GM12875 (cell line): ENCODE measurements at regions not wholly inside any gene's neighbourhood (a gene's known extent, or its start where the extent isn't known, plus 50 kb on each side); places are given as distances from the start of the nearest gene placed in this dataset.

Experiments
- H3K4me3 ChIP-seq: one replicate; pipeline ENCODE4 v1.5.1; 2011; ENCODE audit warnings: low read depth, low read length, control low read depth
- TF ChIP-seq, protein P1 (sequence below): IDR thresholded peaks from 2 replicates; pipeline ENCODE4 v1.5.1; 2011; ENCODE audit warnings: low read depth, mild to moderate bottlenecking, control low read depth, inconsistent platforms, low read length, moderate library complexity, borderline replicate concordance; ENCODE audit not compliant: insufficient read depth

DNA sequence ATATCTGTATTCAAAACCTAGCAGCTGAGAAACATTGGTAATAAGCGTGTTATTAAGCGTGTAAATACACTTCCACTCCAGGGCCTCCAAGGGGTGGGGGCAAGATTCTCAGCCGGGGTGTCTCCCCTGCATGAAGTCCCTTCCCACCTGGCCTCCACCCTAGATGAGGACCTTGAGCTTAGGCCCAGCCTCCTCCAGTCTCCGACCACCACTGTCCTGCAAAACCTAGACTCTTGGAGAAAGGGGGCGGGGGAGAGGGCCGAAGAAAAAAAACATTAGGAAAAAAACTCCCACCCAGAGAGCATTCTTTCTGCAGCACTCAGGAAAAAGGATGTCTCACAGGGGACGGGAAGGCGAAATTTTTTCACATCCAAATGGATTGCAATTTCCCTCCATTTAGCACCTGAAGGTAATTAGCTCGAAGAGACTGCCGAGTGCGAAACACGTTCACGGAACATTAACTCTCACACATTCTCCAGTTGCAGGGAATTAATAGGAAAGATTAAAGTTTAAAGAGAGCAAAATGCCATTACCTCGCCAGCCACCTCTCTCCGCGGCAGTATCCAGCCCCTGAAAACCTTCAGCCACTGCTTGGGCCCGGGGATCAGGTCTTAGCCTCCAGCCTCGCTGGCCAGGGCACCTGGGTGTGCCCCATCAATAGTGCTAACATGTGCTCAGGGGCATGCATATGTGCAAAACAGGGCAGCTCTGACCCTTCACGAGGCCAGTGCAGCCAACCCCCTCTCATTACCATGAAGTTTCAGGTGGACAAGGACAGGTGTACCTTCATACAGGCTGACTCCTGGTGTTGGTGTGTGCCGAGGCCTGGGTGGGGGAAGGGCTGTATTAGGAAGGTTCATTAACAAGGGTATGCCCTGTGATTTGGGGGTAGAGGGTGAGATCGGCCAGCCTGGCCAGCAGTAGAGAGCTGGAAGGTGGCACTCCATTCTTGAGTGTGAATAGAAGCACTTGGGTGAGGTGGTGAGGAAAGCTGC, 77.2 kb downstream of the HIF1AN start:
- TF ChIP-seq, protein P1, sequence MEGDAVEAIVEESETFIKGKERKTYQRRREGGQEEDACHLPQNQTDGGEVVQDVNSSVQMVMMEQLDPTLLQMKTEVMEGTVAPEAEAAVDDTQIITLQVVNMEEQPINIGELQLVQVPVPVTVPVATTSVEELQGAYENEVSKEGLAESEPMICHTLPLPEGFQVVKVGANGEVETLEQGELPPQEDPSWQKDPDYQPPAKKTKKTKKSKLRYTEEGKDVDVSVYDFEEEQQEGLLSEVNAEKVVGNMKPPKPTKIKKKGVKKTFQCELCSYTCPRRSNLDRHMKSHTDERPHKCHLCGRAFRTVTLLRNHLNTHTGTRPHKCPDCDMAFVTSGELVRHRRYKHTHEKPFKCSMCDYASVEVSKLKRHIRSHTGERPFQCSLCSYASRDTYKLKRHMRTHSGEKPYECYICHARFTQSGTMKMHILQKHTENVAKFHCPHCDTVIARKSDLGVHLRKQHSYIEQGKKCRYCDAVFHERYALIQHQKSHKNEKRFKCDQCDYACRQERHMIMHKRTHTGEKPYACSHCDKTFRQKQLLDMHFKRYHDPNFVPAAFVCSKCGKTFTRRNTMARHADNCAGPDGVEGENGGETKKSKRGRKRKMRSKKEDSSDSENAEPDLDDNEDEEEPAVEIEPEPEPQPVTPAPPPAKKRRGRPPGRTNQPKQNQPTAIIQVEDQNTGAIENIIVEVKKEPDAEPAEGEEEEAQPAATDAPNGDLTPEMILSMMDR, result no peak

DNA sequence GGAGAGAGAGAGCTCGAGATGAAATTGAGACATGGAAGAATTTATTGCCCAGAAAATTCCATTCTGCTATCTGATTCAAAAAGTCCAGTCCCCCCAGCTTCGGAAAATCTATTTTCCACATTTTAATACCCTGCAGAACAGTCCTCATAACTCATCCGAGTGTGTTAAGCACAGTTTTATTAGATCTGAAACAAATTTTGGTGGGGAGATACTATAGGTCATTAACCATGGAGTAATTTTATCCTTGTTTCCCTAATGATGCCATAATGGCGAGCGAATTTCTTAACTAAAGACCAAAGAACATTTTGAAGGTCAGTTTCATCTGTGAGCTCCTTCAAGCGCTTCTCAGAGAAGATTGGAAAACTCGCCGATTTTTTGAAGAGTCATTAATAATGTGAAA, 78.1 kb downstream of the HIF1AN start:
- H3K4me3 ChIP-seq, result no peak overlapping the region
- TF ChIP-seq, protein P1, result no peak

More for the DNA sequence above, 77.2 kb downstream of the HIF1AN start:
- no peak overlapping the region for H3K4me3 ChIP-seq

DNA sequence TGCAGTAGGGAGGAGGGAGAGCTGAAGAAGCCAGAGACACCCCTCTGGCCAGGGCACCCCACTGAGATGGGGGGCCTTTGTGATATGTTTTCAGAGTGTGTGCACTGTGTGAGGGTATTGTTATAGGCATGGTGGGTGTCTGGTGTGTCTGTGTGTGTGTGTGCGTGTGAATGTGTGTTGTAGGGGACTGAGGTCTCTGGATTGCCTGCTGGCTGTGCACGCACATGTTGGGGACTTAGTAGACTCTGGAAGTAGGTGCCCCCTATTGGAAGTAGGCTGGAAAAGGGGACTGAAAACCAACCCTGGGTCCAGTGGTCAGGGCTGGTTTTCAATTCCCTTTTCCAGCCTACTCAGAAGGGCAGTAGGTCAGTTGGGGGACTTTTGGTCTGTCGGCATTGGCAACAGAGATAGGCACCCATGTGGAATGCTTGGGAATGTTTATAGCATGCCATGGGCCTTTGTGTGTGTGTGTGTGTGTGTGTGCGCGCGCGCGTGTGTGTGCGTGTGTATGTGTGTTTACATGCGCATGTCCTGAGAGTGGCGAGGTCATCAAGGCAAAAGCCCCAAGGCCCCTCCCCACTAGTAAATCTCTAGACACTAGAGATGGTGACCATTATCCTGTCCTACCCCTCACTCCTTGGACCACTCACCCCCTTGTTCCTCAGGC, 78.8 kb downstream of the HIF1AN start:
- no peak overlapping the region for H3K4me3 ChIP-seq
- TF ChIP-seq, protein P1, result no peak

DNA sequence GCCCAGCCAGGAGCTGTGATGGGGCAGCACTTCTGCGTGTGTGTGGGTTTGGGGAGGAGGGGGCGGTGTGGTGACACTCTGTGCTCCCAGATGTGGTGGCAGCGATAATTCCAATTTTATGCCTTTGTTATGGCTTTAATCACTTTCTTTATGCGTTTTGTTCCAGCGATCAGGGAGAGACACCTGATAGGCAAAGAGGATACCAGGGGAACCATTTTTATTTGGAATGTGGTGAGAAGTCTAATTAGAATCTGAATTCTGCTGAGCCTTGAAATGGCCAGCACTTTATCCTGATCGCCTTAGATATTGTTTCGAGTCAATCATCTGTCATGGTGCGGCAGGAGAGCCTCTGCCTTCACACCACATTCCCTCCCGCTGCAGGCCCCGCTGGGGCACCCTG, 79.5 kb downstream of the HIF1AN start:
- no peak overlapping the region for H3K4me3 ChIP-seq
- TF ChIP-seq, protein P1, result no peak

DNA sequence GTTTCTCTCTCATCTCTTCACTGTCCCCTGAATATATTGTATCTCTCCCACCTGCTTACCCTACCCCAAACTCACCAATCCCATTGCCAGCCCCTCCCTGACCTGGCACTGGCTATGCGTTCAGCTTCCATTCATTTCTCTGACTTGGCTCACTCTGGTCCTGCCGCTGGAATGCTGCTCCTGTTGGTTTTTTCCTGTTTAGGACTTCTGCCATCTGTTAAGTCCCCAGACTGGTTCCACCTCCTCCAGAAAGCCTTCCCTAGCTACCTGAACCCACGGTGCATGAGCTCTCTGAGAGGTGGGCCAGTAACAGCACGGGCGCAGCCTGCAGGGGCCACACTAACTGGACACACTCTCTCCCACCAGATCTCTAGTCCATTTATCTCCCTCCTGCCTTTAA, 80.2 kb downstream of the HIF1AN start:
- TF ChIP-seq, protein P1, result no peak
- no peak overlapping the region for H3K4me3 ChIP-seq

DNA sequence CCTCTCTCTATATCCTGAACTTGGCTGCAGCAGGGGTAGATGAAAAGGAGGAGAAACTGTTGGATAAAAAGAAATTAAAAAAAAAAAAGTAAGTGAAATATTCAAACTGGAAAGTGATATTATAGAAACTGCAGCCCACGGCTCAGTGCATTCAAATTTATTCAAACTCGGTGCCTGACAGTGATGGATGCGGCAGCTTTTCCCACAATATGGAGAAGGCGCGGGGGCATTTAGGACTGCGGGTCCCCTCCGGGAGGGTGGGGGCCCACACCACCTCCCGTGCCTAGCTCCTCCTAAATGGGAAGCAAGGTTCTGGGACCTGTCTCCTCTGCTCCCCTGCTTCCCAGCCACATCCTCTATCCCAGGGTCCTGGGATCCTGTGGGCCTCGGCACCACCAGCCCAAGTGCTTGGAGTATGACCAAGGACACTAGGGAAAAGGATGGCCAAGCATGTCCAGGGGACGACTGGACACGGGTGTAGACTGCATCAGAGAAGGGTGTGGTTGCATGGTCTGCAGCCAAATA, 82.4 kb downstream of the HIF1AN start:
- TF ChIP-seq, protein P1, result no peak
- no peak overlapping the region for H3K4me3 ChIP-seq
